Right lobe of liver (tissue), 6 donors: ENCODE measurements at regions not wholly inside any gene's neighbourhood (a gene's known extent, or its start where the extent isn't known, plus 50 kb on each side); places are given as distances from the start of the nearest gene placed in this dataset.
A peak's percentile ranks its signal among the peaks of the same experiment; 100 is the strongest.

Experiments used
- ATAC-seq, 4 donors: fragments of 200-7000 bp; cut with Tn5 transposase; one replicate each; pipeline ENCODE4 v1.9.1; 2020; ENCODE audit warnings: mild to moderate bottlenecking in 4 of 4, moderate library complexity in 4 of 4
- DNase-seq, 3 donors: peaks; one replicate each; pipeline ENCODE4 v3.0.0-alpha.2; 2020
- H3K27ac ChIP-seq, 3 donors: fragments of 200-600 bp; one replicate each; pipeline ENCODE4 v1.8.0; 2022
- H3K27me3 ChIP-seq, 2 donors: fragments of 200-600 bp; one replicate each; pipeline ENCODE4 v1.8.0; 2022
- H3K36me3 ChIP-seq, 4 donors: fragments of 200-600 bp; sonication (generic) in 1 of 4; one replicate each; pipeline versions ENCODE4 v1.5.1 to v1.8.0; 2017 to 2022; ENCODE audit warnings: control low read depth in 1 of 4
- H3K4me1 ChIP-seq, 4 donors: fragments of 200-600 bp; sonication (generic) in 1 of 4; one replicate each; pipeline versions ENCODE4 v1.5.1 to v1.8.0; 2017 to 2022; ENCODE audit warnings: control low read depth in 1 of 4
- H3K4me3 ChIP-seq, 3 donors: fragments of 200-600 bp; one replicate each; pipeline ENCODE4 v1.8.0; 2022
- H3K9me3 ChIP-seq, 4 donors: fragments of 200-600 bp; sonication (generic) in 1 of 4; one replicate each; pipeline versions ENCODE4 v1.5.1 to v1.8.0; 2017 to 2022; ENCODE audit warnings: control low read depth in 1 of 4
- POLR2A ChIP-seq: fragments of 450-650 bp; IDR thresholded peaks from one replicate; pipeline ENCODE4 v1.6.1; 2017; ENCODE audit warnings: antibody characterized with exemption, mild to moderate bottlenecking
- WGBS: methylation state at CpG from one replicate; pipeline ENCODE4 v1.1.6; 2018; ENCODE audit warnings: low coverage, low lambda C conversion rate; ENCODE audit not compliant: insufficient coverage; ENCODE audit errors: missing lambda C conversion rate; 5-methylcytosine and 5-hydroxymethylcytosine counted together
- intact Hi-C, 2 donors: fragments of 100-400 bp; cut with DNase I; formaldehyde crosslinking; loops; one replicate each; pipeline versions ENCODE4 v1.11.2 to v1.14.1; 2022
- TF ChIP-seq, protein P1 (sequence below), 4 donors: fragments of 200-600 bp in 3 of 4; fragments of 450-650 bp in 1 of 4; IDR thresholded peaks; one replicate each; pipeline versions ENCODE4 v1.5.1 to v1.8.0; 2016 to 2022; ENCODE audit warnings: antibody characterized with exemption in 4 of 4, mild to moderate bottlenecking in 2 of 4
- donor health status: DM: no; HTN: yes; CAD: no.
- donor health status: DM: no; HTN: no; CAD: no.
- donor health status: DM: no; HTN: no; CAD: no.
- donor health status: DM: no; HTN: yes; CAD: no.
- donor health status: DM: no; HTN: yes; CAD: no.

DNA sequence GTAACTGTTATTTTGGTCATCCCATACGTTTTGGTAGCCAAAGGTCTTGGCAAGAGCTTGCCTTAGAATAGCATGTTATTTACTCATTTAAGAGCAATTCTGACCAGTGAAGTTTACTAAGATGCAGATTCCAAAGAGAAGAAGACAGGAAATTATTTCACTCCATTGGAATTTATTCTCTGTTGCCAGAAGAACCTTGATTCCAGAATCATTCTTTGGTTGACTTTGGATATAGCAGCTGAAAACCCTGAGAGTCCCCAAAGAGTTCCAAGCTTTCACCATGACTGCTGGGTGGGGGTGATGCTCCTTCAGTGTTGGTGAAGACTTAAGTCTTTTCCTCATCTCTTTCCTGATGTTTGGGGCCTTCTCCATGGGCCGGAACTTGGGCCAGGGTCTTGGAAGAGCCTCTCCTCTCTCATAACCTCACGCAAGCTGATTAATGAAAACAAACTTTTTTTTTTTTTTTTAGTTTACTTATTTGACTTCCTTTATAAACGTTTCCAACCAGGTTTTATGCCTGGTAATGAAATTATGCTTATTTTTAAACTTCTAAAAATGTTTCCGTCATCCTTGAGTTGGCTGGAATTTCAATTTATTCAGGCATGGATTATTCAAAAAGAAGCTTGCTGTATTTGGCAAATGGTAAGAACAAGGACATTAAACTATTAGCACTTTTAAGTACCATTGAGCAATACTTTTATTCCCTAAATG lies 192.0 kb downstream of the MTX2 start:
- no peak for ATAC-seq

DNA sequence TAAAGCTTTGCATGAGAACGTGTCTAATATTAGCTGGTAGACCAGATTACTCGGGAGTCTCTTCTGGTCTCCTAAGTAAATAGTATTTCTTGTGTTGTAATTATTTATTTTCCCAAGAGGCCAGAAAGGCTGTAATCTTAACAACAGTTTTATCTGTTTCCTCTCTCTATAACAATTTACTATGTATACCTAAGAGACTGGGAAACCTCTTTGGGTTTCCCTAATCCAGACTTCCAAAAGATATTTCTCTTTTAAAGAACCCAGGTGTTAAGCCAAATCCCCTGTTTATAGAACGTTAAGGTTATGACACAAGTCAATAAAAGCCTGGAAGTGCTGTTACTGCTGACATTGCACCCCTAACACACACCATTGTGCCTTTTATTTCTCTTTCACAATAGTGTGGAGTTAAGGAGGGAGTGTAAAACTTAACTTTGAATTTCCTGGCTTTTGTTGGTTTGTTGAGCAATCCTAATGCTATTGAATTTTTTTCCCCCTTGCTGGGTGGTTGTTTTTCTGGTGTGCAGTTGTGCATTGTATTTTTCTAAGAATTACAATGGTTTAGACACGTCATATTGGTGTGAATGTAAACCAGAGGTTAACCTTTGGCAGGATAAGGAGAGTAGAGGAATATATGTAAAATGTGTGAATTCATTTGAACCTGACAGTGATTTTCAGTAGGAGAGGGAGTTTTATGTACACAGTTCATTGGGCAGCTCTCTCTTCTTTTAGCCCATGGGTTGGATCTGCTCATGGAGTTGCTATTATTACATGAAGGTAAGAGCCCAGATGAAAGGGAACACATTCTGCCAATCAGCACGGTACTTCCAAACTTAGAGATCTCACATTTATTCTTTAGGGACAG lies 192.8 kb downstream of the MTX2 start:
- DNase-seq (no peak), ATAC-seq (peak; percentile 60 to 88 (median 74))
- Histone ChIP-seq H3K27ac (no peak overlapping the region), H3K36me3 (no peaks in the 10 kb centered on the region), H3K9me3 (no peaks in the 10 kb centered on the region), H3K4me1 (peaks cover 0 to 14% (median 4%) of the 10 kb centered on the region in 4 donors), H3K27me3 (no peaks in the 10 kb centered on the region), H3K4me3 (no peak overlapping the region)
- TF ChIP-seq, protein P1, sequence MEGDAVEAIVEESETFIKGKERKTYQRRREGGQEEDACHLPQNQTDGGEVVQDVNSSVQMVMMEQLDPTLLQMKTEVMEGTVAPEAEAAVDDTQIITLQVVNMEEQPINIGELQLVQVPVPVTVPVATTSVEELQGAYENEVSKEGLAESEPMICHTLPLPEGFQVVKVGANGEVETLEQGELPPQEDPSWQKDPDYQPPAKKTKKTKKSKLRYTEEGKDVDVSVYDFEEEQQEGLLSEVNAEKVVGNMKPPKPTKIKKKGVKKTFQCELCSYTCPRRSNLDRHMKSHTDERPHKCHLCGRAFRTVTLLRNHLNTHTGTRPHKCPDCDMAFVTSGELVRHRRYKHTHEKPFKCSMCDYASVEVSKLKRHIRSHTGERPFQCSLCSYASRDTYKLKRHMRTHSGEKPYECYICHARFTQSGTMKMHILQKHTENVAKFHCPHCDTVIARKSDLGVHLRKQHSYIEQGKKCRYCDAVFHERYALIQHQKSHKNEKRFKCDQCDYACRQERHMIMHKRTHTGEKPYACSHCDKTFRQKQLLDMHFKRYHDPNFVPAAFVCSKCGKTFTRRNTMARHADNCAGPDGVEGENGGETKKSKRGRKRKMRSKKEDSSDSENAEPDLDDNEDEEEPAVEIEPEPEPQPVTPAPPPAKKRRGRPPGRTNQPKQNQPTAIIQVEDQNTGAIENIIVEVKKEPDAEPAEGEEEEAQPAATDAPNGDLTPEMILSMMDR (IDR thresholded peaks at IDR 0.05) = no peak
- TF ChIP-seq POLR2A = no peak
- WGBS = 22% methylated on average over 5 of the region's 5 CpGs
- intact Hi-C loops = no loop called here

More for the DNA sequence above, 192.0 kb downstream of the MTX2 start:
- Histone ChIP-seq H3K36me3 (no peaks in the 10 kb centered on the region), H3K27ac (no peak overlapping the region), H3K4me3 (no peak overlapping the region), H3K9me3 (no peaks in the 10 kb centered on the region), H3K4me1 (peaks cover 0 to 14% (median 4%) of the 10 kb centered on the region in 4 donors), H3K27me3 (no peaks in the 10 kb centered on the region)
- intact Hi-C loops = no loop called here
- TF ChIP-seq POLR2A = no peak
- TF ChIP-seq, protein P1 (IDR thresholded peaks at IDR 0.05) = no peak
- 45% methylated on average over 5 of the region's 5 CpGs for WGBS
- DNase-seq = no peak

DNA sequence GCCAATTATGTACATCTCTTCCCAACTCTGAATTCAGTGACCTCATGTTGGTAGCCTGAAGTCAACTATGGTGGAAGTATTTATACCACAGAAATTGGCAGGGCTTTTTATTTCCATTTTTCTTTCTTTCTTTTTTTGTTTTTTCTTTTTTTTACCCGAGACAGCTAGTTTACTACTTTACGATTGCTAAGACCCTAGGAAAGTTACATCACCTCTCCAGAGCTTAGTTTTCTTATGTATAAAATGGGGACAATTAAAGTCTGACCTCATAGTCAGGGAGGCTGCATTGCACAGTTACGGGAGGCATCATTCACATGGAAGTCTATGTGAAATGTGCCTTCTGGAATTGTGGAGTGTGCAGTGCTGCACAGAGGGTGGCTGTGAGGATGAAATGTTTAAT lies 194.3 kb downstream of the MTX2 start:
- DNase-seq (no peak), ATAC-seq (no peak)
- no peak overlapping the region for H3K4me3 ChIP-seq
- intact Hi-C loops = no loop called here
- no peaks in the 10 kb centered on the region for H3K36me3 ChIP-seq
- 82% methylated on average over 3 of the region's 3 CpGs for WGBS
- peaks cover 0 to 14% (median 4%) of the 10 kb centered on the region in 4 donors for H3K4me1 ChIP-seq
- H3K27me3 ChIP-seq = no peaks in the 10 kb centered on the region
- H3K27ac ChIP-seq = no peak overlapping the region
- H3K9me3 ChIP-seq = no peaks in the 10 kb centered on the region
- no peak for TF ChIP-seq POLR2A
- TF ChIP-seq, protein P1 (IDR thresholded peaks at IDR 0.05) = no peak

DNA sequence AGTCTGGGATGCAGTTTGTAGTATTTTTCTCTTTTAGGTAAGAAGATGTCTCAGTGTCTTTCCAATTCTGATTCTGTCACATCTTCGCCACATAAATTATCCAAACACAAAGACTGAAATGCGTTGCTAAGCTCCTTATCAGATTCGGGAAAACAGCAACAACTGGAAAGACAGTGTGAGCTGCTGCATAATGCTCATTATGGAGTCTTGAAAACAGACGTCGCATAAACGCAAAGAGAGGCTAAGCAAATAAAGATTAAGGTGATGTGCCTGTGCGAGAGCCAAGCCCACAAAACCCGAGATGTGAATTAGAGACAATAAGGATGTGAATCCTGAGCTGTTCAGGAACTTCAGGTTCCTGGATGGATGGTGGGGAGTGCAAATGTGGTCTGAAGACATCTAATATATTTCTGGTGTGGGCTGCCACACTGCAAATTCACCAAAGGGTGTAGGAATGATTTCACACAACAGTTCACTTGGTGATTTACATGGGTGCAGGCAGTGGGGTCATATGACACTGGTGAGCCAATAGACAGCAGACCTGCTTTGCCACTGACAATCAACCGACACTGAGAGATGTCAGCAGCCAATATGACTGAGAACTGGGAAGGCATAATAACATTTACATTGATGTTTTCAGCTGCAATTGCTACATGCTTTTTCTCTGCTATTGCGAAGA lies 195.8 kb downstream of the MTX2 start:
- H3K27me3 ChIP-seq = no peaks in the 10 kb centered on the region
- DNase-seq = no peak
- intact Hi-C loops = no loop called here
- H3K9me3 ChIP-seq = no peaks in the 10 kb centered on the region
- TF ChIP-seq POLR2A = no peak
- TF ChIP-seq, protein P1 (IDR thresholded peaks at IDR 0.05) = no peak
- peaks cover 0 to 14% (median 4%) of the 10 kb centered on the region in 4 donors for H3K4me1 ChIP-seq
- no peaks in the 10 kb centered on the region for H3K36me3 ChIP-seq
- no peak for ATAC-seq
- no peak overlapping the region for H3K4me3 ChIP-seq
- 50% methylated on average over 10 of the region's 10 CpGs for WGBS
- no peak overlapping the region for H3K27ac ChIP-seq
